K562 (cell line): ENCODE measurements at regions not wholly inside any gene's neighbourhood (a gene's known extent, or its start where the extent isn't known, plus 50 kb on each side); places are given as distances from the start of the nearest gene placed in this dataset.
A peak's percentile ranks its signal among the peaks of the same experiment; 100 is the strongest.

ENCODE experiments used
- ATAC-seq: fragments of 200-7000 bp; cut with Tn5 transposase; 3 replicates; pipeline ENCODE4 v1.9.1; 2020; ENCODE audit warnings: moderate library complexity
- BruUV-seq: library from RNA; stranded (reverse); fragments of 400-500 nt; replicated peaks from 2 replicates; lab custom pipeline; 2021; lab: Mats Ljungman, UMichigan
- CTCF ChIA-PET: fragments of 300-600 bp; formaldehyde crosslinking; extraction: SDS; loops from one replicate; lab custom pipeline; 2021; ENCODE audit warnings: low intra/inter-chr PET ratio; lab: Yijun Ruan, JAX
- POLR2A ChIA-PET: fragments of 300-600, 350-650 bp; sonication (Branson Sonifier 250); formaldehyde crosslinking; extraction: SDS; loops from one replicate; lab custom pipeline; 2021; ENCODE audit warnings: antibody characterized with exemption, inconsistent platforms; lab: Yijun Ruan, JAX
- DNase-seq, 4 experiments: peaks; one replicate each; pipeline versions ENCODE4 v3.0.0 to v3.0.0-alpha.2; 2011 to 2018; ENCODE audit warnings: low spot score in 3 of 4, mixed read lengths in 3 of 4; ENCODE audit errors: extremely low read depth in 1 of 4
- FAIRE-seq: peaks from 2 replicates; lab custom pipeline; 2011; peaks lifted over from hg19 to GRCh38; lab: Jason Lieb, UNC
- H2AFZ ChIP-seq: 2 replicates; pipeline ENCODE4 v1.6.0; 2011; ENCODE audit warnings: low read depth, low read length, control low read depth, inconsistent platforms
- H3K27ac ChIP-seq: fragments of 200-600 bp; 3 replicates; pipeline ENCODE4 v1.8.0; 2011; ENCODE audit warnings: low read depth, mild to moderate bottlenecking, control low read depth, inconsistent platforms, low read length, moderate library complexity, mixed read lengths; ENCODE audit errors: extremely low read depth
- H3K27me3 ChIP-seq, 2 experiments: fragments of 300-600 bp in 1 of 2; 2 replicates in 1 of 2; 3 replicates in 1 of 2; pipeline versions ENCODE4 v1.6.0 to v1.8.0; 2011; ENCODE audit warnings: inconsistent platforms in 2 of 2, low read length in 2 of 2, mild to moderate bottlenecking in 1 of 2, mixed read lengths in 1 of 2, moderate library complexity in 1 of 2; ENCODE audit not compliant: control insufficient read depth in 2 of 2, insufficient read depth in 2 of 2
- H3K36me3 ChIP-seq: fragments of 300-600 bp; 3 replicates; pipeline ENCODE4 v1.8.0; 2011; ENCODE audit warnings: mild to moderate bottlenecking, low read length, inconsistent platforms; ENCODE audit not compliant: control insufficient read depth, insufficient read depth
- H3K4me1 ChIP-seq, 2 experiments: fragments of 200-600 bp in 1 of 2; replicated peaks in 1 of 2; 2 replicates in 1 of 2; 3 replicates in 1 of 2; pipeline versions ENCODE4 v1.5.1 to v1.8.0; 2011; ENCODE audit warnings: inconsistent platforms in 2 of 2, low read length in 2 of 2, mild to moderate bottlenecking in 1 of 2, mixed read lengths in 1 of 2, moderate library complexity in 1 of 2; ENCODE audit not compliant: control insufficient read depth in 2 of 2, insufficient read depth in 2 of 2
- H3K4me2 ChIP-seq: 2 replicates; pipeline ENCODE4 v1.6.1; 2011; ENCODE audit warnings: low read length, control low read depth, inconsistent platforms, mixed read lengths; ENCODE audit not compliant: insufficient read depth
- H3K4me3 ChIP-seq: fragments of 200-600 bp; sonication (generic), shearing (Covaris generic); 2 replicates; pipeline ENCODE4 v1.5.1; 2016; ENCODE audit warnings: control low read depth, inconsistent platforms
- H3K79me2 ChIP-seq: fragments of 200-600 bp; 3 replicates; pipeline ENCODE4 v1.8.0; 2011; ENCODE audit warnings: low read length, inconsistent platforms; ENCODE audit not compliant: control insufficient read depth, insufficient read depth
- H3K9ac ChIP-seq, 2 experiments: 2 replicates each; pipeline versions ENCODE4 v1.6.0 to v1.6.1; 2011; ENCODE audit warnings: low read depth in 2 of 2, low read length in 2 of 2, control low read depth in 1 of 2, inconsistent platforms in 1 of 2, mild to moderate bottlenecking in 1 of 2, mixed read lengths in 1 of 2; ENCODE audit not compliant: insufficient read depth in 1 of 2
- H3K9me1 ChIP-seq: one replicate; pipeline ENCODE4 v1.6.0; 2011; ENCODE audit warnings: inconsistent platforms, mild to moderate bottlenecking, low read length, moderate library complexity; ENCODE audit not compliant: control insufficient read depth, insufficient read depth
- H3K9me3 ChIP-seq: replicated peaks from 2 replicates; pipeline ENCODE4 v1.5.1; 2011; ENCODE audit warnings: low read depth, low read length, inconsistent platforms; ENCODE audit not compliant: control insufficient read depth, insufficient read depth
- H4K20me1 ChIP-seq: replicated peaks from 2 replicates; pipeline ENCODE4 v1.6.1; 2011; ENCODE audit warnings: low read length, inconsistent platforms, mixed read lengths; ENCODE audit not compliant: control insufficient read depth, insufficient read depth
- ATF3 ChIP-seq, 2 experiments: fragments of 450-650 bp in 1 of 2; sonication (generic) in 1 of 2; formaldehyde crosslinking in 1 of 2; IDR thresholded peaks in 1 of 2; conservative IDR thresholded peaks in 1 of 2; 2 replicates each; pipeline versions ENCODE4 v1.6.1 to v1.8.1; 2016 to 2023; ENCODE audit warnings: mild to moderate bottlenecking in 2 of 2, moderate library complexity in 2 of 2, inconsistent platforms in 1 of 2, missing genetic modification reagents in 1 of 2
- EWSR1 ChIP-seq: fragments of 450-650 bp; IDR thresholded peaks from 2 replicates; pipeline ENCODE4 v1.6.1; 2018; ENCODE audit warnings: borderline replicate concordance, mild to moderate bottlenecking, low read depth, moderate library complexity; ENCODE audit not compliant: partially characterized antibody
- FOSL1 ChIP-seq: fragments of 200-800 bp; sonication (Bioruptor generic); conservative IDR thresholded peaks from 2 replicates; pipeline ENCODE4 v1.6.1; 2016; ENCODE audit warnings: missing genetic modification characterization, missing compliant biosample characterization
- JUN ChIP-seq, 2 experiments: sonication (generic) in 1 of 2; formaldehyde crosslinking in 1 of 2; IDR thresholded peaks; 2 replicates each; pipeline versions ENCODE4 v1.6.1 to v1.8.0; 2012 to 2022; ENCODE audit warnings: borderline replicate concordance in 2 of 2, mild to moderate bottlenecking in 2 of 2, improper control_type of control experiment in 1 of 2, low read depth in 1 of 2, low read length in 1 of 2, missing genetic modification reagents in 1 of 2
- JUND ChIP-seq, 2 experiments: IDR thresholded peaks; 2 replicates in 1 of 2; 3 replicates in 1 of 2; pipeline ENCODE4 v1.6.1; 2011; ENCODE audit warnings: borderline replicate concordance in 2 of 2, low read depth in 2 of 2, low read length in 2 of 2, improper control_type of control experiment in 1 of 2, missing biosample characterization in 1 of 2, missing genetic modification characterization in 1 of 2, missing genetic modification reagents in 1 of 2
- WGBS: fragments of 100-300 bp; shearing (Covaris generic); methylation state at CpG from one replicate; pipeline ENCODE4 v1.1.6; 2016; ENCODE audit warnings: low coverage, mixed read lengths; ENCODE audit not compliant: insufficient coverage; ENCODE audit errors: missing lambda C conversion rate; 5-methylcytosine and 5-hydroxymethylcytosine counted together
- in situ Hi-C: fragments of 300-500 bp; cut with MboI; formaldehyde crosslinking; loops from 4 replicates; pipeline ENCODE4 v1.15.0; 2018; ENCODE audit warnings: inconsistent platforms, mixed read lengths
- intact Hi-C: fragments of 100-400 bp; cut with micrococcal nuclease; formaldehyde crosslinking; loops from 2 replicates; pipeline ENCODE4 v1.14.2; 2022
- TF ChIP-seq, protein P1 (sequence below): sonication (generic); IDR thresholded peaks from 2 replicates; pipeline ENCODE4 v1.6.1; 2016
- TF ChIP-seq, protein P2 (sequence below): sonication (generic); formaldehyde crosslinking; IDR thresholded peaks from 2 replicates; pipeline ENCODE4 v1.8.0; 2022; ENCODE audit warnings: mild to moderate bottlenecking, missing genetic modification reagents, borderline replicate concordance
- TF ChIP-seq, protein P3 (sequence below): sonication (generic); formaldehyde crosslinking; IDR thresholded peaks from 2 replicates; pipeline ENCODE4 v1.5.0; 2020; ENCODE audit warnings: missing genetic modification reagents

GRCh38 chr2:105581555-105581944 lies 163.2 kb upstream of the NCK2 start:
- no peak overlapping the region for H2AFZ ChIP-seq
- H3K9me1 ChIP-seq = no peaks in the 10 kb centered on the region
- peaks cover 0 to 4% of the 10 kb centered on the region in 2 experiments; a peak in 2 of 5 replicates for H3K4me1 ChIP-seq
- TF ChIP-seq, protein P1, sequence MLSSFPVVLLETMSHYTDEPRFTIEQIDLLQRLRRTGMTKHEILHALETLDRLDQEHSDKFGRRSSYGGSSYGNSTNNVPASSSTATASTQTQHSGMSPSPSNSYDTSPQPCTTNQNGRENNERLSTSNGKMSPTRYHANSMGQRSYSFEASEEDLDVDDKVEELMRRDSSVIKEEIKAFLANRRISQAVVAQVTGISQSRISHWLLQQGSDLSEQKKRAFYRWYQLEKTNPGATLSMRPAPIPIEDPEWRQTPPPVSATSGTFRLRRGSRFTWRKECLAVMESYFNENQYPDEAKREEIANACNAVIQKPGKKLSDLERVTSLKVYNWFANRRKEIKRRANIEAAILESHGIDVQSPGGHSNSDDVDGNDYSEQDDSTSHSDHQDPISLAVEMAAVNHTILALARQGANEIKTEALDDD = 0 out of 2 replicates have a peak, but pooled peaks have one; percentile 27
- TF ChIP-seq, protein P2, sequence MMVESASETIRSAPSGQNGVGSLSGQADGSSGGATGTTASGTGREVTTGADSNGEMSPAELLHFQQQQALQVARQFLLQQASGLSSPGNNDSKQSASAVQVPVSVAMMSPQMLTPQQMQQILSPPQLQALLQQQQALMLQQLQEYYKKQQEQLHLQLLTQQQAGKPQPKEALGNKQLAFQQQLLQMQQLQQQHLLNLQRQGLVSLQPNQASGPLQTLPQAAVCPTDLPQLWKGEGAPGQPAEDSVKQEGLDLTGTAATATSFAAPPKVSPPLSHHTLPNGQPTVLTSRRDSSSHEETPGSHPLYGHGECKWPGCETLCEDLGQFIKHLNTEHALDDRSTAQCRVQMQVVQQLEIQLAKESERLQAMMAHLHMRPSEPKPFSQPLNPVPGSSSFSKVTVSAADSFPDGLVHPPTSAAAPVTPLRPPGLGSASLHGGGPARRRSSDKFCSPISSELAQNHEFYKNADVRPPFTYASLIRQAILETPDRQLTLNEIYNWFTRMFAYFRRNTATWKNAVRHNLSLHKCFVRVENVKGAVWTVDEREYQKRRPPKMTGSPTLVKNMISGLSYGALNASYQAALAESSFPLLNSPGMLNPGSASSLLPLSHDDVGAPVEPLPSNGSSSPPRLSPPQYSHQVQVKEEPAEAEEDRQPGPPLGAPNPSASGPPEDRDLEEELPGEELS (CRISPR knock-in tag) = no peak
- TF ChIP-seq FOSL1 (tag) (peak; percentile 83), EWSR1 (no peak), JUN (IDR thresholded peaks at IDR 0.05; ENCODE audit: borderline replicate concordance, low read depth, low read length) (peak; percentile 47; the same call in 1 of the 2 replicates), JUN (CRISPR knock-in tag; IDR thresholded peaks at IDR 0.05; ENCODE audit: borderline replicate concordance) (no peak), JUND (IDR thresholded peaks at IDR 0.05; ENCODE audit: borderline replicate concordance, low read depth, low read length) (peak; percentile 10; the same call in 1 of the 2 replicates), JUND (tag; IDR thresholded peaks at IDR 0.05; ENCODE audit: borderline replicate concordance, low read depth, low read length) (no peak), ATF3 (IDR thresholded peaks at IDR 0.05) (peak; percentile 54; the same call in 1 of the 2 replicates), ATF3 (CRISPR knock-in tag; conservative IDR thresholded peaks at IDR 0.05) (no peak)
- TF ChIP-seq, protein P3, sequence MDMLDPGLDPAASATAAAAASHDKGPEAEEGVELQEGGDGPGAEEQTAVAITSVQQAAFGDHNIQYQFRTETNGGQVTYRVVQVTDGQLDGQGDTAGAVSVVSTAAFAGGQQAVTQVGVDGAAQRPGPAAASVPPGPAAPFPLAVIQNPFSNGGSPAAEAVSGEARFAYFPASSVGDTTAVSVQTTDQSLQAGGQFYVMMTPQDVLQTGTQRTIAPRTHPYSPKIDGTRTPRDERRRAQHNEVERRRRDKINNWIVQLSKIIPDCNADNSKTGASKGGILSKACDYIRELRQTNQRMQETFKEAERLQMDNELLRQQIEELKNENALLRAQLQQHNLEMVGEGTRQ (CRISPR knock-in tag) = no peak
- DNase-seq = no peak
- intact Hi-C loops = no loop called here
- in situ Hi-C loops = no loop called here
- 17% methylated on average over 3 of the region's 3 CpGs for WGBS
- ATAC-seq = peak; percentile 51; the same call in 2 of the 3 replicates
- BruUV-seq = no TSS peak
- no peak overlapping the region for H3K27ac ChIP-seq
- H3K9me3 ChIP-seq = no peaks in the 10 kb centered on the region
- H4K20me1 ChIP-seq = no peaks in the 10 kb centered on the region
- H3K79me2 ChIP-seq = no peaks in the 10 kb centered on the region
- H3K36me3 ChIP-seq = no peaks in the 10 kb centered on the region
- no peaks in the 10 kb centered on the region; a peak in 1 of 5 replicates for H3K27me3 ChIP-seq
- H3K9ac ChIP-seq = no peak overlapping the region
- ChIA-PET POLR2A (no interaction called here), CTCF (no interaction called here)
- no peak overlapping the region for H3K4me3 ChIP-seq
- FAIRE-seq = no peak
- H3K4me2 ChIP-seq = no peak overlapping the region
